ENCODE measurements at regions not wholly inside any gene's neighbourhood (a gene's known extent, or its start where the extent isn't known, plus 50 kb on each side); places are given as distances from the start of the nearest gene placed in this dataset.

DNA sequence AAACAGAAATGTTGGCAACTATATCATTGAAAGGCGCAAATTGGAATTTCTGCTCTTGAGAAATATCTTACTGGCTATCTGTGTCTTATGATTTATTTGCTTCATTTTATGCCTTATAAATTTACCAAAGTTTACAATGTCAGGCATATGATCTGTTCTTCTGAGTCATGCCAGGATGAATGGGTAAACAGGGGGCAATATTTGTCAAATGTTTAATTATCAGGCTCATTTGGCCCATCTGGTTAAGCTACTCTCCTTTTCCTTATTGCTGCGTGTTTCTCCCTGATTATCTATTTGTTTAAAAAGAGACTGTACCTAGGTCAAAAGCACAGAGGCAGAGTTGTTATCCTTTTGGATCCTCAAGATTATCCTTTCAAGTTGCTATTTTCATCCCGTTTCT is 903.8 kb upstream of the PCDH10 start:
- Histone ChIP-seq H3K4me3 (replicated peaks in 1 of 2; ENCODE audit: low read depth in 1 of 2, low read length in 2 of 2) (no peak overlapping the region), H4K20me1 (ENCODE audit: insufficient read depth) (no peaks in the 10 kb centered on the region), H3K9ac (ENCODE audit: low read length) (no peak overlapping the region), H3K9me2 (ENCODE audit: insufficient read depth) (no peaks in the 10 kb centered on the region), H3K27me3 (ENCODE audit: insufficient read depth, low read length) (no peaks in the 10 kb centered on the region), H3K27ac (ENCODE audit: low read depth, low read length) (no peak overlapping the region), H3K4me1 (ENCODE audit: control insufficient read depth in 1 of 2, insufficient read depth in 2 of 2, low read length in 2 of 2) (no peaks in the 10 kb centered on the region), H3K79me2 (ENCODE audit: insufficient read depth, low read length) (no peaks in the 10 kb centered on the region), H3K36me3 (ENCODE audit: control insufficient read depth in 1 of 2, insufficient read depth in 2 of 2, low read length in 2 of 2) (no peaks in the 10 kb centered on the region), H2AFZ (ENCODE audit: low read depth, low read length, poor library complexity, severe bottlenecking) (no peak overlapping the region), H3K9me3 (ENCODE audit: control insufficient read depth in 1 of 2, insufficient read depth in 1 of 2, low read depth in 1 of 2, low read length in 2 of 2) (no peaks in the 10 kb centered on the region), H3K4me2 (ENCODE audit: low read length) (no peak overlapping the region)
- no peak for ATAC-seq
- ChIA-PET RAD21 (ENCODE audit: low non-redundant PET in 1 of 2, low total read pairs in 2 of 2, uncharacterized antibody in 2 of 2, unreplicated experiment in 2 of 2) (no interaction called here), CTCF (no interaction called here), POLR2A (no interaction called here)
- intact Hi-C loops (cut with micrococcal nuclease) = no loop called here
- DNase-seq (ENCODE audit: low read depth, low spot score) = no peak
- TF ChIP-seq, protein P1, sequence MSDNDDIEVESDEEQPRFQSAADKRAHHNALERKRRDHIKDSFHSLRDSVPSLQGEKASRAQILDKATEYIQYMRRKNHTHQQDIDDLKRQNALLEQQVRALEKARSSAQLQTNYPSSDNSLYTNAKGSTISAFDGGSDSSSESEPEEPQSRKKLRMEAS (IDR thresholded peaks at IDR 0.05) = no peak
- no peak for TF ChIP-seq EZH2 (IDR thresholded peaks at IDR 0.05)
- no peak for TF ChIP-seq ATF3 (IDR thresholded peaks at IDR 0.05)
- no peak for TF ChIP-seq EGR1 (IDR thresholded peaks at IDR 0.05; ENCODE audit: low read depth)
- TF ChIP-seq POLR2AphosphoS5 (IDR thresholded peaks at IDR 0.05; ENCODE audit: low read depth, low read length) = no peak
- no peak for TF ChIP-seq ZNF274 (IDR thresholded peaks at IDR 0.05; ENCODE audit: low read depth, low read length)
- no peak for TF ChIP-seq CBX3 (IDR thresholded peaks at IDR 0.05; ENCODE audit: low read depth)
- no peak for TF ChIP-seq ZBTB33 (IDR thresholded peaks at IDR 0.05; ENCODE audit: extremely low read depth, insufficient replicate concordance, low read length)
- no peak for TF ChIP-seq JUND (IDR thresholded peaks at IDR 0.05)
- TF ChIP-seq ELF1 (IDR thresholded peaks at IDR 0.05; ENCODE audit: borderline replicate concordance, low read depth) = no peak
- no peak for TF ChIP-seq RAD21 (IDR thresholded peaks at IDR 0.05; ENCODE audit: low read depth)
- no peak for TF ChIP-seq YY1 (IDR thresholded peaks at IDR 0.05; ENCODE audit: extremely low read depth, insufficient replicate concordance, low read depth, low read length)
- no peak for TF ChIP-seq TCF7L2 (IDR thresholded peaks at IDR 0.05; ENCODE audit: borderline replicate concordance, extremely low read depth, insufficient read depth, insufficient read length)
- TF ChIP-seq, protein P2, sequence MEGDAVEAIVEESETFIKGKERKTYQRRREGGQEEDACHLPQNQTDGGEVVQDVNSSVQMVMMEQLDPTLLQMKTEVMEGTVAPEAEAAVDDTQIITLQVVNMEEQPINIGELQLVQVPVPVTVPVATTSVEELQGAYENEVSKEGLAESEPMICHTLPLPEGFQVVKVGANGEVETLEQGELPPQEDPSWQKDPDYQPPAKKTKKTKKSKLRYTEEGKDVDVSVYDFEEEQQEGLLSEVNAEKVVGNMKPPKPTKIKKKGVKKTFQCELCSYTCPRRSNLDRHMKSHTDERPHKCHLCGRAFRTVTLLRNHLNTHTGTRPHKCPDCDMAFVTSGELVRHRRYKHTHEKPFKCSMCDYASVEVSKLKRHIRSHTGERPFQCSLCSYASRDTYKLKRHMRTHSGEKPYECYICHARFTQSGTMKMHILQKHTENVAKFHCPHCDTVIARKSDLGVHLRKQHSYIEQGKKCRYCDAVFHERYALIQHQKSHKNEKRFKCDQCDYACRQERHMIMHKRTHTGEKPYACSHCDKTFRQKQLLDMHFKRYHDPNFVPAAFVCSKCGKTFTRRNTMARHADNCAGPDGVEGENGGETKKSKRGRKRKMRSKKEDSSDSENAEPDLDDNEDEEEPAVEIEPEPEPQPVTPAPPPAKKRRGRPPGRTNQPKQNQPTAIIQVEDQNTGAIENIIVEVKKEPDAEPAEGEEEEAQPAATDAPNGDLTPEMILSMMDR (IDR thresholded peaks at IDR 0.05 in 2 of 3, conservative IDR thresholded peaks at IDR 0.05 in 1 of 3; ENCODE audit: borderline replicate concordance in 1 of 3, insufficient read depth in 1 of 3, low read depth in 2 of 3, low read length in 2 of 3) = no peak
- TF ChIP-seq FOSL1 (IDR thresholded peaks at IDR 0.05; ENCODE audit: low read depth) = no peak
- TF ChIP-seq REST (IDR thresholded peaks at IDR 0.05; ENCODE audit: low read depth) = no peak
- no peak for TF ChIP-seq EZH2phosphoT487 (IDR thresholded peaks at IDR 0.05; ENCODE audit: borderline replicate concordance)
- BruUV-seq (replicated peaks) = no TSS peak
